SK-N-SH (cell line): ENCODE measurements at regions not wholly inside any gene's neighbourhood (a gene's known extent, or its start where the extent isn't known, plus 50 kb on each side); places are given as distances from the start of the nearest gene placed in this dataset.

Source experiments
- CTCF ChIA-PET: fragments of 300-600, 350-600 bp; formaldehyde crosslinking; extraction: SDS; loops from one replicate; lab custom pipeline; 2021; lab: Yijun Ruan, JAX
- POLR2A ChIA-PET: fragments of 350-600 bp; sonication (Branson Sonifier 250); formaldehyde crosslinking; extraction: SDS; loops from one replicate; lab custom pipeline; 2020; ENCODE audit warnings: antibody characterized with exemption, inconsistent platforms; lab: Yijun Ruan, JAX
- DNase-seq: peaks from one replicate; pipeline ENCODE4 v3.0.0; 2012
- H2AFZ ChIP-seq: fragments of 200-600 bp; sonication (generic); 2 replicates; pipeline ENCODE4 v1.8.1; 2016; ENCODE audit warnings: antibody characterized with exemption, mild to moderate bottlenecking, low read depth
- H3F3A ChIP-seq: fragments of 200-600 bp; sonication (generic); replicated peaks from 2 replicates; pipeline ENCODE3; 2016; ENCODE audit warnings: antibody characterized with exemption, mild to moderate bottlenecking; ENCODE audit not compliant: insufficient read depth
- H3K27ac ChIP-seq, 2 experiments: fragments of 200-500 bp in 1 of 2; fragments of 200-600 bp in 1 of 2; sonication (Bioruptor generic) in 1 of 2; sonication (generic), shearing (Covaris generic) in 1 of 2; 2 replicates each; pipeline versions ENCODE4 v1.5.1 to v1.6.1; 2014 to 2016; ENCODE audit warnings: low read depth in 2 of 2, inconsistent platforms in 1 of 2, low read length in 1 of 2, mild to moderate bottlenecking in 1 of 2, mixed read lengths in 1 of 2
- H3K27me3 ChIP-seq: fragments of 200-600 bp; sonication (generic), shearing (Covaris generic); 2 replicates; pipeline ENCODE4 v1.6.1; 2016; ENCODE audit warnings: mixed run types; ENCODE audit not compliant: insufficient read depth
- H3K36me3 ChIP-seq, 2 experiments: fragments of 200-500 bp in 1 of 2; fragments of 200-600 bp in 1 of 2; sonication (Bioruptor generic) in 1 of 2; sonication (generic) in 1 of 2; replicated peaks in 1 of 2; 2 replicates each; pipeline versions ENCODE3 to v1.5.1; 2014 to 2016; ENCODE audit warnings: low read length in 1 of 2, mild to moderate bottlenecking in 1 of 2; ENCODE audit not compliant: insufficient read depth in 2 of 2, control insufficient read depth in 1 of 2
- H3K4me1 ChIP-seq, 2 experiments: fragments of 200-500 bp in 1 of 2; fragments of 200-600 bp in 1 of 2; sonication (Bioruptor generic) in 1 of 2; sonication (generic), shearing (Covaris generic) in 1 of 2; 2 replicates each; pipeline versions ENCODE4 v1.5.1 to v1.6.1; 2014 to 2016; ENCODE audit warnings: low read depth in 1 of 2, low read length in 1 of 2, mixed run types in 1 of 2; ENCODE audit not compliant: insufficient read depth in 2 of 2, control insufficient read depth in 1 of 2
- H3K4me2 ChIP-seq: fragments of 200-600 bp; sonication (generic), shearing (Covaris generic); 2 replicates; pipeline ENCODE4 v1.6.1; 2017; ENCODE audit warnings: mixed run types
- H3K4me3 ChIP-seq, 2 experiments: fragments of 200-500 bp in 1 of 2; fragments of 200-600 bp in 1 of 2; sonication (Bioruptor generic) in 1 of 2; sonication (generic), shearing (Covaris generic) in 1 of 2; 2 replicates each; pipeline versions ENCODE4 v1.5.1 to v1.8.1; 2014 to 2016; ENCODE audit warnings: low read depth in 2 of 2, inconsistent platforms in 1 of 2, low read length in 1 of 2, mild to moderate bottlenecking in 1 of 2, mixed read lengths in 1 of 2, moderate library complexity in 1 of 2
- H3K79me2 ChIP-seq: fragments of 200-600 bp; sonication (generic); 2 replicates; pipeline ENCODE4 v1.8.1; 2017; ENCODE audit warnings: mild to moderate bottlenecking; ENCODE audit not compliant: insufficient read depth
- H3K9ac ChIP-seq: fragments of 200-600 bp; sonication (generic); 2 replicates; pipeline ENCODE4 v1.6.1; 2017; ENCODE audit warnings: mixed run types
- H3K9me2 ChIP-seq: fragments of 200-600 bp; sonication (generic); 2 replicates; pipeline ENCODE4 v1.6.1; 2017; ENCODE audit warnings: mixed run types
- H3K9me3 ChIP-seq: fragments of 200-600 bp; sonication (generic); 2 replicates; pipeline ENCODE4 v1.6.1; 2017; ENCODE audit warnings: mixed run types, mild to moderate bottlenecking, moderate library complexity
- H4K20me1 ChIP-seq: fragments of 200-600 bp; sonication (generic); 2 replicates; pipeline ENCODE4 v1.6.1; 2017; ENCODE audit warnings: mild to moderate bottlenecking, mixed run types; ENCODE audit not compliant: insufficient read depth
- CTCF ChIP-seq: fragments of 200-600 bp; sonication (generic); IDR thresholded peaks from 2 replicates; pipeline ENCODE4 v1.6.1; 2017; ENCODE audit warnings: antibody characterized with exemption, mild to moderate bottlenecking, moderate library complexity
- ELF1 ChIP-seq: IDR thresholded peaks from 2 replicates; pipeline ENCODE4 v1.4.0; 2012
- FOSL2 ChIP-seq: IDR thresholded peaks from 2 replicates; pipeline ENCODE4 v1.4.0; 2012; ENCODE audit warnings: low read depth, mild to moderate bottlenecking, moderate library complexity, borderline replicate concordance
- GABPA ChIP-seq: IDR thresholded peaks from 2 replicates; pipeline ENCODE4 v1.4.0; 2012; ENCODE audit warnings: low read depth, mild to moderate bottlenecking
- IRF3 ChIP-seq: fragments of 150-350 bp; IDR thresholded peaks from 2 replicates; pipeline ENCODE4 v1.6.1; 2016; ENCODE audit warnings: mild to moderate bottlenecking, low read depth, low read length
- POLR2AphosphoS5 ChIP-seq: IDR thresholded peaks from 2 replicates; pipeline ENCODE4 v1.6.1; 2012; ENCODE audit warnings: low read depth, low read length
- RCOR1 ChIP-seq: fragments of 150-350 bp; IDR thresholded peaks from 2 replicates; pipeline ENCODE4 v1.6.1; 2017; ENCODE audit warnings: antibody characterized with exemption, low read length
- RFX5 ChIP-seq: IDR thresholded peaks from 2 replicates; pipeline ENCODE4 v1.6.1; 2012; ENCODE audit warnings: mild to moderate bottlenecking, improper control_type of control experiment, low read length
- SIN3A ChIP-seq: IDR thresholded peaks from 2 replicates; pipeline ENCODE4 v1.6.1; 2012; ENCODE audit warnings: low read depth, mild to moderate bottlenecking, low read length, moderate library complexity, borderline replicate concordance
- USF2 ChIP-seq: fragments of 150-350 bp; IDR thresholded peaks from 2 replicates; pipeline ENCODE4 v1.6.1; 2017; ENCODE audit warnings: antibody characterized with exemption, low read length, low read depth, borderline replicate concordance
- ZBTB33 ChIP-seq: IDR thresholded peaks from 2 replicates; pipeline ENCODE4 v1.4.0; 2012; ENCODE audit warnings: low read depth, borderline replicate concordance
- WGBS: methylation state at CpG from one replicate; pipeline ENCODE4 v1.1.6; 2017; ENCODE audit warnings: low lambda C conversion rate; 5-methylcytosine and 5-hydroxymethylcytosine counted together
- TF ChIP-seq, protein P1 (sequence below): IDR thresholded peaks from 2 replicates; pipeline ENCODE4; 2012

DNA sequence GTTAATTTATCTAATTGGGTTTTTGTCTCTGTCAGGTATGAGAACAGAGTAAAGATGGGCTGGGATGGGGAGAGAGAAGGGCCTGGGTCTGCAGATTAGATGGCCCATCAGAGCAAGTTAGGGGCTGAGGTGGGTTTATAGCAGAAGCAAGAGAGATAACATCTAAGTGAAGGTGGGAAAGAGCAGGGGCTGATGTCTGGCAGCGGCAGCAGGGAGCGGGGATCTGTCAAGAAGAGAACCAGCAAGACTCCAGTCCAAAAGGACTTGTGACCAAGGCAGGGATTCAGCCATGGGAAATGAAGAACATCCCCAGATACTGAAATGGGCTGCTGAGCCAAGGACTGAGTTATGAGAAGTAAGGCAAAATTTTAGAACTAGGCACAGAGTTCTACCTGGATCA, 320.6 kb upstream of the TBL1XR1 start (continued):
- TF ChIP-seq CTCF: no peak

- Histone ChIP-seq H3K36me3 (no peaks in the 10 kb centered on the region), H4K20me1 (no peaks in the 10 kb centered on the region), H2AFZ (no peak overlapping the region), H3K9me2 (no peaks in the 10 kb centered on the region), H3K4me2 (no peak overlapping the region), H3K9ac (no peak overlapping the region), H3F3A (peaks cover 4% of the 10 kb centered on the region), H3K79me2 (no peaks in the 10 kb centered on the region), H3K4me3 (no peak overlapping the region), H3K9me3 (no peaks in the 10 kb centered on the region), H3K27me3 (no peaks in the 10 kb centered on the region), H3K4me1 (peaks cover 0 to 22% of the 10 kb centered on the region in 2 experiments; a peak in 2 of 4 replicates), H3K27ac (no peak overlapping the region)
- ChIA-PET POLR2A (no interaction called here), CTCF (interaction anchor here (1.7 kb wide), 1 partner anchor 158 kb away, joined by 3 read pairs; no protein-coding TSS in a partner anchor)
- WGBS: 97% methylated on average over 11 of the region's 13 CpGs
- DNase-seq: no peak
- no peak for TF ChIP-seq ELF1
- TF ChIP-seq POLR2AphosphoS5: no peak
- TF ChIP-seq SIN3A: no peak
- no peak for TF ChIP-seq USF2
- no peak for TF ChIP-seq RCOR1
- TF ChIP-seq RFX5: no peak
- TF ChIP-seq, protein P1, sequence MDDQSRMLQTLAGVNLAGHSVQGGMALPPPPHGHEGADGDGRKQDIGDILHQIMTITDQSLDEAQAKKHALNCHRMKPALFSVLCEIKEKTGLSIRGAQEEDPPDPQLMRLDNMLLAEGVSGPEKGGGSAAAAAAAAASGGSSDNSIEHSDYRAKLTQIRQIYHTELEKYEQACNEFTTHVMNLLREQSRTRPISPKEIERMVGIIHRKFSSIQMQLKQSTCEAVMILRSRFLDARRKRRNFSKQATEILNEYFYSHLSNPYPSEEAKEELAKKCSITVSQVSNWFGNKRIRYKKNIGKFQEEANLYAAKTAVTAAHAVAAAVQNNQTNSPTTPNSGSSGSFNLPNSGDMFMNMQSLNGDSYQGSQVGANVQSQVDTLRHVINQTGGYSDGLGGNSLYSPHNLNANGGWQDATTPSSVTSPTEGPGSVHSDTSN: no peak
- TF ChIP-seq ZBTB33: no peak
- TF ChIP-seq IRF3: no peak
- TF ChIP-seq FOSL2: no peak
- no peak for TF ChIP-seq GABPA
Measured at GRCh38 chr3:177519588-177519987, 322.3 kb upstream of the TBL1XR1 start.
